SK-N-MC (cell line): ENCODE measurements at regions not wholly inside any gene's neighbourhood (a gene's known extent, or its start where the extent isn't known, plus 50 kb on each side); places are given as distances from the start of the nearest gene placed in this dataset.

ENCODE experiments used
- EZH2 ChIP-seq: fragments of 200-600 bp; sonication (generic); IDR thresholded peaks from one replicate; pipeline ENCODE4 v1.6.1; 2017; ENCODE audit warnings: antibody characterized with exemption
- POLR2AphosphoS5 ChIP-seq: IDR thresholded peaks from 2 replicates; pipeline ENCODE4 v1.6.1; 2012; ENCODE audit warnings: mild to moderate bottlenecking, low read depth, low read length, borderline replicate concordance

- TF ChIP-seq EZH2 (no peak), POLR2AphosphoS5 (no peak)
Measured at GRCh38 chr2:573025-573424, 104.2 kb downstream of the TMEM18 start.
